ENCODE measurements at regions not wholly inside any gene's neighbourhood (a gene's known extent, or its start where the extent isn't known, plus 50 kb on each side); places are given as distances from the start of the nearest gene placed in this dataset.

DNA sequence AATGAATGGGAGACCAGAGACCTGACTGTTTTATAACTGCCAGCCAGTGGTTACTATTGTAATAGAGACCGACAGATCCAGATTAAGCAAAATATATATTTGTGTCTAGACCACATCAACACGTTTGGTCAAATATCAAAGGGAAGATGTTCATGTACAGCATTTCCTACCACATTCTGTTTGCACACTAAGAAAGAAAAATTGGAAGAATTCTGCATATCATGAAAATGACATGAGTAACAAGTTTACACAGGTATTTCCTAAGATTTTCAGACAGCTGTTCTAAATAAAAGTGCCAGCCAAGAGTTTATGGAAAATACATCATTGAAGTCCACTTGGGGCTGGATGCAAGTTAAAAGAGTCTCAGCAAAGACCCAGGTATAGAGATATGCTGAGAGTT is 145.5 kb upstream of the ANO3 start:
- no peak for DNase-seq (ENCODE audit: low spot score)

DNA sequence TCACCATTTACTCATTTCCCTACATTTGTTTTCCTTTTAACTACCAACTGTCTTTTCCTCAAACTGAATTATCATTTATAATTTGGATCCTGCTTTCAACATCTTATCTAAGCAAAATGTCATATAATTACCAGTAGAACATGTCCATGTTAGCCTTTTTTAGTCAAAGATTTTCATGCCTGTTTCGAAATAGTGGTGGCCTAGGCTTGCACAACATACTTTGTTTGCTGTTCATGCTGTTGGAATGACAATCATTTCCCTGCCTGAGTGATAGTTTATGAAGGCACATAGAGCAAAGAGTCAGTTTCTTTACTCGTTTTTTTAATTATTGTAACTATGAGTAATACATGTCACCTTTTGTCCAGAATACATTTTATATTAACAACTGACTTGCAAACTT is 144.3 kb upstream of the ANO3 start:
- no peak for DNase-seq (ENCODE audit: low spot score)

DNA sequence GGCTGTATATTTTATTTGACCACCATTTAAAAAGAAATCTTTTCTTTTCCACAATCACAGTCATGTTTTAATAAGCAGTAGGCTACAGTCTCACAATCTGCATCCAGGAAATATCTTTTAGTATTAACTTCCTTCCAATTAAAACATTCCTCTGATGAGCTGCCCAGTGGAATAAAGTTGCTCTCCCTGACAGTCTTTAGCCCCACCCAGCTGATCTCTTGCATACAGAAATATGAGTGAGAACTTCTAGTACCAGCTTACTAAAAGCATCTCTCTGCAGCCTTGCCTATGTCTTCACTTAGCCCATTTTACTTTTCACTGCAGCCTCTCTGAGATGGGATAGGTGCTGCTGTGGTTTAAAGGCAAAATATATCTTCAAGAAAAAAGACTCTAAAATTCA is 143.4 kb upstream of the ANO3 start:
- DNase-seq (ENCODE audit: low spot score), result no peak

DNA sequence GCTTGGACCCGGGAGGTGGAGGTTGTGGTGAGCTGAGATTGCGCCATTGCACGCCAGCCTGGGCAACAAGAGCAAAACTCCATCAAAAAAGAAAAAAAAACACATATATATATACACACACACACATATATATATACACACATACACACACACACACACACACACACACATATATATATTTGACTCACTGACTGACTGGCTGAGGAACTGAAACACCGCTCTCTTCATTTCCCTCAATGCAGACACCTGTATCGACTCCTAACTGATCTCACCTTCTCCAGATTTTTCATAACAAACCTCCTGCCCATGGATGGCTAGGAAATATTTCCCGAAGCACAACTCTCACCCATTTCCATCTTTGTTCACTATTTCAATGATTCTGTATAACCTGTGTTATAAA is 140.7 kb upstream of the ANO3 start:
- no peak for DNase-seq (ENCODE audit: low spot score)

DNA sequence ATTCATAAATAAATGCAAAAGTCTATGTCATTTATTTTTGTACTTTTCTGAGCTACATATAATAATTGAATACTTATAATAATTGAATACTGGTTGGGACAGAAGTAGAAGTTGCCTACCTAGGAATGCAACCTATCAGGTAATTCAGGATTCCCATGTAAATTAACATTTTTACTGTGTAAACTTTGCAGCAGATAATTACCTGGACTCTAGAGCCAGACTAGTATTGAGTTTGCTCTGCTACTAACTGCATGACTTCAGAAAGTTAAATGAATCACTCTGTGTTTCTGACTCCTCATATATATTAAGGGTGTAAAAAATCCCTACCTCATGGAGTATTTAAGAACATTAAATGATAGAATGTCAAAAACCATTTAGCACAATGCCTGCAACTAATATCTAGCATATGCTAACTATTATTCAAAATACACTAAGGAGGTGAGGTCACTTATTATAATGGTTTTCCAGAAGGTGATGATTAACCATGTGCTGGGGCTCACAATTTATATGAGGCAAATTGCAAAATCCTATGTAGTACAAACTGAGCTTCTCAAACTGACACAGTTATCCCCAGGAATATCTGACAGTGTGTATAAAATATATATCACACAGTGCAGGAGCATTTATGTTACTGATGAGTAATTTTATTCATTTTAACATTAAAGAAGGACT is 138.1 kb upstream of the ANO3 start:
- DNase-seq (ENCODE audit: low spot score), result no peak

DNA sequence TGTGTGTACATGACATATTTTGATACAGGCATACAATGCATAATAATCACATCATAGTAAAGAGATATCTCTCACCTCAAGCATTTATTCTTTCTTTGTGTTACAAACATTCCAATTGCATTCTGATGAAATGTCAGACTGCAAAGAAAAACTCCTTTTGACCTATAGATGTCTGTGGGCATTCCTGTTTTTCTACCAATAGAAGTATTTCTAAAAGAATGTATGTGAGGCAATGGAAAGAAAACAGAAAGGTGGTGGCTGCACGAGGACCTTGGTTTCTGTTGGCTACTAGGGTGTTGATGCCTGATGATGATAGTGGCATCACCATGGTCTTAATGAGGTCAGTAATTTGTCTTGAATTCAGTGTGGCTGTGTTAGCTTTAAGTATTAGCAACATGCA is 137.0 kb upstream of the ANO3 start:
- DNase-seq (ENCODE audit: low spot score), result no peak

DNA sequence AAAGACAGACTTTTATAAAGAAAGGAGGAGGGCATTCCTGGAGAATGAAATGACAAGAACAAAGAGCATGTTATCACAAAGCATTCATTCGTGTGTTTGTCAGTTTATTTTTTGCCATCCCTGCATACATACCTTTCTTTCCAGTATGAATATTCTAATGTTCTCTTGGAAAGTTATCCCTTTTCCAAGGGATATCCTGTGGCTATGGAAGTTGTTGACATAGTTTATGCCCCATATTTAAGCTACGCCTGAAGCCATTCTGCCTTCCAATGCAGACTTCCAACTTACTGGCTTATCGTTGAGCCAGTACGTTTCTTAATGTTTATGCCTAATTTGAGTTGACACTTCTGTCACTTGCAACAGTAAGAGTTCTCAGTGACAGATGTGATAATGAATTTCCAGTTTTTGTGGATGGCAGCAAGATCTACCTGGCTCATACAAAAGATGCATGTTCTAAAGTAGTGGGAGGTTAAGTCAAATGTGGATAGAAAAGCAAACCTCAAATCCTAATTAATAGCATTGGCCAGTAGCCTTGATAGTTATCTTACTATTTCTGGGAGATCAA is 133.3 kb upstream of the ANO3 start:
- no peak for DNase-seq (ENCODE audit: low spot score)

DNA sequence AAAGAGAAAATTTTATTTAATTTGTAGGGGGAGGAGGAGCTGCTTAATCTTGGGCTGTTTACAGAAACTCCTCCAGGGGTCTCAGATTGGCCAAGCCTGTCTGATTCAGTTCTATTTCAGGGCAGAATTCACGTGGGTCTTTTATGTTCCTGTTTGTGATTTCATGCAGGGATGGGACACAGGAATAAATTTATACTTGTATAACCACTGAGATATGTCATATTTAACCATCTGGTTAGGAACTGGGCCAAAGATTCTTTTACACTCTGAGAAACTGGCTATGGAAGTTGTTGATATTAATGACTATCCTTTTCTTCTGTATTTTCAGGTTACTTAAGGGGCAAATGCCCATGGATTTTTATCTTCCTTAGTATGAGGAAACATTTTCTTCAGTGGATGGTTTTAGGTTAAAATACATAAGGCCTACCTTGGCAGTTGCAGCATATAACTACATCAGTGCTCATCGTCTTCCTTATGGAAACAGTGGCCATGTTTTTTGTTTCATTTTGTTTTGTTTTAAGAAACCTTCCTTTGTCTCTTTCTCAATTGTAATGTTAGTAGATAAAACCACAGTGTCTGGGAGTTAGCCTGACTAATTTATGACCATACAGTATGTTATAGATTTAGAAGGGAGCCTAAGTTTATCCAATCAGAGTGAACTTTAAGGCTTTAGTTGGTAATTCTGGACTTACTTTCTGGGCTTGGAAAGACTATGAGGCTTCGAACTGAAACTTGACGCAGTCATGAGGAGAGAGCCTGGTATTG is 132.4 kb upstream of the ANO3 start:
- no peak for DNase-seq (ENCODE audit: low spot score)

DNA sequence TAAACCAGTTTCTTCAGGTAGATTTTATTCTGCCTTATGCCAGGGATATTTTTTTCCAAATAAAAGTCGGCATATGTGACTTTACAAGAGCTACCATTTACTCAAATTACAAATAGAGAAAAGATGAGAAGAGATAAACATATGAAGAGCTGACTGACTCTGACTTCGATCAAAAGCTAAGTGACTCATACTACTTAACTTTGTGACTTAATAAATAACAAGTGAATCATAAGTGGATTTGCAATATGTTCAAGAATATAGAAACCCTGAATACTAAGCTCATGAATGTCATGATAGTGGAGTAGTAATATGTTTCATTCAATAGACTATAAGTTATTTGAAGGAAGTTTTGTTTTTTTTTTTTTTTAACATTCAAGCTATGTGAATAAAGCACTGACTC is 130.5 kb upstream of the ANO3 start:
- no peak for DNase-seq (ENCODE audit: low spot score)

DNA sequence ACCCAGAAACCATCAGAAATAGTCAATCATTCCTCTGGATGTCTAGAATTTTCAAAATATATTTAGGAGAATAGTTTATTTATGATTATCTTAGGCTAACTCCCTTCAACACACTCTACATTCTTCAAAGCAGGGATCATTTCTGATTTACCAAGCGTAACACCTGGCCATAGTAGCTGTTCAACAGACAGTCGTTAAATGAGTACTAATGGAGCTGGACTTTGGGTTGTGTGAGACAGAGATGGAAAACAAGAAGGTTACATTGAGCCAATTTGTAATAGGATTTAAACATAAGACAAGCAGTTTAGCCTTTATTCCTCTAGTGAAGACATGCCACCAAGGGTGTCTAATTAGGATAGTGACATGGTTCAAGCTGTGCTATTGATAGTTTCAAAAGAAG is 129.2 kb upstream of the ANO3 start:
- DNase-seq (ENCODE audit: low spot score), result no peak

DNA sequence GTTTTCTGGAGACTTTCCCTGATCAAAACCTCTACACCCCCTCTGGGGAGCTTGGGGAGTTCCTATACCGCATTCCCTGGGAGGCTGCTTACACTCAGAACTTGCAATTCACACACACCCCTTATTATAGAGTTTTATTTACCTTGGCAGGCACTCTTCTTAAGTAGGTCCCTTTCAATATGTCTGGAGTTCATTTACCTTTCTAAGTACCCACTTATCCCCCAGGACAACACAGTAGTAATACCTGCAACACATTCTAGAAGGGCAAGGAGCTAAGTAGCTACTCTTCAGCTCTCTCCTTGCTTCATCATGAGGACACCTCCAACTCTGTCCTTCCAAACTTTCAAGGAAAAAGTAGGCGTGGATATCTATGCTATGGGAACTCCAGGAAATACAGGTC is 127.8 kb upstream of the ANO3 start:
- DNase-seq (ENCODE audit: low spot score), result no peak

DNA sequence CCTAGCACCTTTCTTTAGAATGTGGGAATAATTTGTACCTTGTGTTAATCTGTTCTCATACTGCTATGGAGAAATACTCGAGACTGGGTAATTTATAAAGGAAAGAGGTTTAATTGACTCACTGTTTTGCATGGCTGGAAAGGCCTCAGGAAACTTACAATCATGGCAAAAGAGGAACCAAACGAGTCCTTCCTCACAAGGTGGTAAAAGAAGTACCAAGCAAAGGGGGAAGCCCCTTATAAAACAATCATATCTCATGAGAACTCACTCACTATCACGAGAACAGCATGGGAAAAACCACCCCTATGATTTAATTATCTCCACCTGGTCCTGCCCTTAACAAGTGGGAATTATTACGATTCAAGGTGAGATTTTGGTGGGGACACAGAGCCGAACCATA is 127.1 kb upstream of the ANO3 start:
- no peak for DNase-seq (ENCODE audit: low spot score)

DNA sequence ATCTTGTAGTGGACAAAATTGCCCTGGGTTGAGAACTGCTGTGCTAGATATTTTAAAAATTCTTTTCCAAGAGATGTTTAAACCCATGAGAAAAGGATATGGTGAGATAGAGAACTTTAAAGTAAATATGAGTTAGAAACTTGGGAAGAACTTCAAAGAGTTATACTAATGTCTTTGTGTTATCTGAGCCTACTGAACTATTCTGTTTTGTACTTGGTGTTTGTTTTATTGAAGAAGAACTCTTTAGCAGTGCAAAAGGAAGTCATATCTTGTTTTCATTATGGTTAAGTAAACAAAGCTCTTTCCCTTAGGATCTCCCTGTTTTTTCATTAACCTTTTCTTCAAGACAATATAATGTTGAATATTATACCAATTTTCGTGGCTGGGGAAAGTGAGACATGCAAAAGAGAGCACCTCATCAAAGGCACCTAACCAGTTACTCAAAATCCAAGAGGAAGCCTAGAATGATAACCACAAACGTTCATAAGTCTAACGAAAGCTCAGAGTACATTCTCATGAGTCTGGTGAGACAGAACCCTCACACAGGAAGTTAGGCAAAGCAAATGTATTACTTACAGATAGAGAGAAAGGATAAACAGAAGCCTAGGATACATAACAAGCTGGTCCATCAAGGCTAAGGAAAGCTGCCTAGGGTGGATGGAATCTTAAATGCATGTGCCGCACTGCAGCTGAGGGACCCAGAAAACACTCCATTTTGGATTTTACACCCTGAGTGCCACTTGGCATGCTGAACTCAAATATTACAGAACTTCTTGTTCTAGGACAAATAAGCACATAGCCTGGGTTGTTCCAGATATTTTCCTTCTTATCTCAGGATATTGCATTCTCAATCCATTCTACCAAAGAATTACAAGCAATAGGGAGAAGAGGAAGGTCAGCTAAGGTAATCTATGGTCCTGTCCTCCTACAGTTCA is 112.5 kb upstream of the ANO3 start:
- no peak for DNase-seq (ENCODE audit: low spot score)

DNA sequence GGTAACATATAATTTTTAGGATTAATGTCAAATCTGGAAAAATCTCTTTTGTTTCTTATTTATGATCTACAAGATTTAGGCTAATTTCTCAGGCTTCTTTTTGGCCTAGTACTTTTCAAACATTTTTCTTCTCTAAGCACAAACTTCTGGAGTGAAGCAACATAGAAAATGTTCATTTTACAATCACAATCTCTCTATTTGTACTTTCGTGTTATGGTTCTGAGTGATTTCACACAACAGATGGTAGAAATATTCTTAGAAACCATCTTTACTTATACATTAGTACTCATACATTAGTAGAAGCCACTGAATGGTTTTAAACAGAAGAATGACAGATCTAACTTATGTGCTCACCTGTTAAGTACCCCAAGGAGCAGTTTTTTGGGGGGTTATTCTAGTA is 106.3 kb upstream of the ANO3 start:
- DNase-seq (ENCODE audit: low spot score), result no peak

DNA sequence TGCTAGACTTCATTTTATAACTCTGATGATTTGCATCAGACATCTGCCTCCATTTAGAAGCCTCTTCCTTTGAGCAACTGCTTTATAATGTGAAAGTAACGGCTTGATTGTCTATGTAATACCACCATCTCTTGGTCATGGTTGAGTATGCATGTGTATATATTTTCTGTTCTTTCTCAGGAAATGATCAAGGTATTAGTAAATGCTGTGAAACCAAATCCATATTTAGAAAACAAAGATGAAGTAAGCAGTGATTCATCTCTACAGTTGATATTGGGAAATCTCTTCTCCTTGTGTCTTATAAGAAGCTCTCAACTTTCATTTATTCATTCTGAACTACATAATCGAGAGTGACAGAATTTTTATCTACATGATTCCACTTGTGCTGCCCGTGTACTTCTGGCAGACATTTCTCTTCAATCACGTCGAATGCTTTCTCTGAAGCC is 104.6 kb upstream of the ANO3 start:
- DNase-seq (ENCODE audit: low spot score), result peak; percentile 0

DNA sequence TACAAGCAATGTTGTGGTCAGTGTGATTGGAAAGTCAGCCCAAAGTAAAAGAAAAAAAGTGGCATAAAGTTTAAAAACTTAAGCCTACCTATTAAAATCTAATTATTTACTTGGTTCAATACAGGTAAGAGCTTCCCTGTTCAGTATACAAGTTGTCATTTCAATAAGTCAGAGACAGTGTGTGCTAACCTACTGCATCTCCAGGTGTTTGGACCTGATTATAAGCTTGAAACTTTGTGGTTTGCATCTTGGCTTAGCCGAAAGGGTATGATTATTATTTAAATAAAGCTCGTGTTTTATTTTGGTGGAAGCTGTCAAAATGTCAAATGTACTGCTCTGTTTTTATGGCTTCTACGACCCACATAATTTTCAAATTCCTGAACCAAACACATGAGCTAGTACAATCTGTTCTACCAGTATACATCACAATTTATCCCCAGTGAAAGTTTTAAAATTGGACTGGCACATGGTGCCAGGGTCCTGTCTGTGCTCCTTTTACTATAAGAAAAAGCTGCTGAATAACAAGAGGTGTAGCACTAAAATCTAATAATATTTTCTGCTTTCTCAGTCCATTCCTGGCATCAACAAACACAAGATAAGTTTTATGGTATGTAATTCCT is 103.9 kb upstream of the ANO3 start:
- no peak for DNase-seq (ENCODE audit: low spot score)

DNA sequence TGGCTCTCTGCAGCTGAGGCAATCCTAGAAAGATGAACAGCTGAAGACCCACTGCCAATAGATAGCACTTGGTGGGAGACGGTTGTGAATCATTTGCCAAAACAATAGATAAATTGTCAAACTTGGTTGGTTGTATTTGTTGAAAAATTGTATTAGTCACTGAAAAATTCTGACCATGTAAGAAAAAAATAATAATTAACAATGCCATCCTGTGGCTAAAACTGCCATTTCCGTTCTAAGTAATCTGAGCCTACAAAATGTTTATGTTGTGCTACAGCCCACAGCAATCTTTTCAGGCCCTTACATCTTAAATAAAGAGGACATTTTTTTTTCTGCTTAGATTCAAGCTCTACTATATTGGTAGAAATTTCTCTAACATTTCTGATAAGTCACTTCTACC is 103.2 kb upstream of the ANO3 start:
- no peak for DNase-seq (ENCODE audit: low spot score)

DNA sequence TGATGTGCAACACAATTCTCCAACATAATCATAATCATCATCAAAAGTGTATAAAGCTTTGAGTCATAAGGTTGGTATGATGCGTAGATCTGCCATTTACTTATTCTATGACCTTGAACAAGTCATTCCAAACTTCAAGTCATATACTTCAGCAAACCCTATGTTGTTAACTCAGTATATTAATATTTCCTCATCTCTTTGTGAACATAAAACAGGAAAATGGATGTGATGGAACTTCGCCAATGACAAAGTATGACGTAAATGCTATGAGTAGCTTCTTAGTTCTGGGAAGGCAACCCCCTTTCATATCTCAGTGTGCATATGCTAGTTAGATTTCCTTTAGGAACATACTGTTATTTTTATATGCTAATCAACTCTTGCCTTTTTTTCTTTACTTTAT is 102.7 kb upstream of the ANO3 start:
- no peak for DNase-seq (ENCODE audit: low spot score)

DNA sequence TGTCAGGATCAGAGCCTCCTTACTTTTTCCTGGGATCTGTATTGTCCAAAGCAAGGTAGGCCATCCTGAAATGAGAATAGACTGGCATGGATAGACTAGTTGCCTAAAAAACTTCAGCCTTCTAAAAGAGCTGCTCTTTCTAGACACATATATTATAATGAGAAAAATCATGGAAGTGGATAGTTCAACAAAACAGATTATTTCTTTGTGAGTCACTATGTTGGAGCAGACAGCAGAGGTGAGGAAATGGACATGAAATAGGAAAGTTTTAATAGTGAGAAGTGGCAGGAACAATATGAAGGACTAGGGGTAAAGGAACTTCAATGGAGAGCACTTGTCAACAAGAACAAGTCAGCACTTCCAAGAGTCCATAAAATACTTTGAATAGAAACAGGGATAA is 101.9 kb upstream of the ANO3 start:
- no peak for DNase-seq (ENCODE audit: low spot score)

DNA sequence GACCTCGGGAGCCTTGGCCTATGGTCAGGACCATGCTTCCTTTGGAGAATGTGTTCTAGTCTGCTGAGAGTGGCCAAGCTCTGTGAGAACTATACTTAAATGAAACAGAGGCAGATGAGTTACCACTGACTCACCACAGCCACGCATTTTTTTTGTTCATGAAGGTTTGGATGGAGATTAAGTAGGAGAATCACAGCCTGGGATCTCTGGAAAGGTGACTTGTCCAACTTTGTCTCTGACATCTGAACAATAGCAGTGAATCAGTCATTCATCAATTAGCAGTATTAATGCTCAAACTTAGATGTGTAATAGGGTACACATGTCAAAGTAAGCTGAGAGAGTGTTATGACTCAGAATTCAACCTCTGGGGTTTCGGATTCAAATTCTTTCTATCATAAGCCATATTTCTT is 100.7 kb upstream of the ANO3 start:
- DNase-seq (ENCODE audit: low spot score), result no peak

DNA sequence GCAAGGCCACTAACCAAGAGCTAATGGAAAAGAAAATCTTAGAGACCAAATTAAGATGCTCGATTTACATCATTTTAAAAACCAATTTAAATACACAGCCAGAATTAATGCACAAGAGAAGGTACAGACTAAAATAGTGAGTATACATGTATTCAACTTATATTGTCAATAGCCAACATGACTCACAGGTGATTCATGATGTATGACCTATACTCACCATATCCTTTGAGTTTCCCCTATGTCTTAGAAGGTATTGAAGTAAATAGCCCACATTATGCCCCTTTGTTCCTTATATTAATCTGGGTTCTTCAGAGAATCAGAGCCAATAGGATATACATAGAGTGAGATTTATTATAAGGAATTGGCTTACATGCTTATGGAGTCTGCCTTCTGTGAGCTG is 97.5 kb upstream of the ANO3 start:
- DNase-seq (ENCODE audit: low spot score), result no peak

DNA sequence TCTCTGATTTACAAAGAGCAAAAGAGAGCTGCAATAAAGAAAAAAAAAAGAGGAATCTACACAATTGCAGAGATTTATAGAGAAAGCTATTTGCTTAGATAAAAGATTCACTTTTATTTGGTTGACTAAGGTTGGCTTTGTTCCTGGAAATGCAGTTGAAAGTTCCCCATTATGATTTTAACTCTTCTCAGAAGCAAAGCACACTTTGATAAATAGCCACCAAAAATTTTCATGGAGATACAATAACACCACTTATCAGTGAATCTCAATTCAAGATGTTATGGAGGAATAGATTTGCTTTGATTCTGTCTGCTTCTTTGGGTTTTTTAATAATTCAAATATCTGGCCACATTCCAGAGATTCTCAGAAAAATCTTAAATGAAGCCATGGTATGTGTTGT is 88.5 kb upstream of the ANO3 start:
- no peak for DNase-seq (ENCODE audit: low spot score)
